ENCODE measurements at regions not wholly inside any gene's neighbourhood (a gene's known extent, or its start where the extent isn't known, plus 50 kb on each side); places are given as distances from the start of the nearest gene placed in this dataset.
"Not testable (repeated sequence)": the region's sequence is repeated elsewhere in the genome, so short reads cannot be mapped to it uniquely, and the experiment has no call there.

DNA sequence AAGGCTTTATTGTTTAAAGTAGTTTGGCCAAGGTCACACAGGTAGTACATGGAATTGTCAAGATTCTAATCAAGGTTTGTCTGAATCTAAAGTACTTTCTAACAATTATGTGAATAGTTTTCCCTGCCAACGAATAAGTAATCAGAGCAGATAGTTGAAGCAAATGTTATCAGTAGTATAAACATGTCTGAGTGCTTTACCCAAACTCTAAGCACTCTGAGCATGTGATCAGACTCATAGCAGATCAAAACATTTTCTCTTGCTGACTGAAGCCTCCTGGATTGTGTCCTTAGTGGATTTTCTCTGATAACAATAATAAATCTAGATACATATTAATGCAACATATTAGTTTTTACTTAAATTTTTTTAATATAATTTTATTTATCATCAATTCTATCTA is 995.0 kb downstream of the EFNA5 start:
- FAIRE-seq = no peak

DNA sequence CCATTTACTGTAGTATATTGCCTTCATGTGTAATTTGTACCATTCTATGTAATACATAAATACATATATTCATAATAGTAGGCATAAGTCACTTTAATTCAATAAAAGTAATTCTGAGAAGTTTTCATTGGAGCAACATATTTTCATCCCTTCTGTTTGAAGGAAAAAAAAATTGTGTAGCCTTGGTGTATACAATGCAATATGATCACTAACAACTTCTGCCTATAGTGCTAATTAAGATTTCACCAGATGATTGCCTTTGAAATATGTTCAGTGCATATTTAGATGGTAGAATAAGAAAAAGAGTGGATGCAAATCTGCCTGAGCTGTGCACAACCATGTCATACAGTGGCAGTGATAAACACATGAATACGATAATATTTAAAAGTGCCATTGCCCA is 996.8 kb downstream of the EFNA5 start:
- no peak for FAIRE-seq

DNA sequence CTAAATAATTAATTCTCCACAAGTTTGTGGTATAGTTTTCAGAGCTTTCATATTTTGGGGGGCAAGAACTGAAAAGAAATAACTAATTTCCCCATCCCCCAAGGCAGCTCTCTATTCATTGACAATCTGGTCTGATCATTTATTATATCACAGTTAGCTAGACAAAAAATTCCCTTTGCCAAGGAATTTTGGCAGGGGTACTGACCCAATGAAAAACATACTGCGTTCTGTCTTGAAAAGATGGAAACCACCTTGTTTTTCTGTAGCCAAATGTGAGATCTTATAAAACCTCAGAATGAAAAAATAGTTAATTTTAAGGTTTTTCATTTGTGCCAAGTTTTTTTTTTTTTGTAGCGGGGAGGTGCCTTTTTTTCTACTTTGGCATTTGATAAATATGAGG is 1008.9 kb downstream of the EFNA5 start:
- FAIRE-seq = no peak

DNA sequence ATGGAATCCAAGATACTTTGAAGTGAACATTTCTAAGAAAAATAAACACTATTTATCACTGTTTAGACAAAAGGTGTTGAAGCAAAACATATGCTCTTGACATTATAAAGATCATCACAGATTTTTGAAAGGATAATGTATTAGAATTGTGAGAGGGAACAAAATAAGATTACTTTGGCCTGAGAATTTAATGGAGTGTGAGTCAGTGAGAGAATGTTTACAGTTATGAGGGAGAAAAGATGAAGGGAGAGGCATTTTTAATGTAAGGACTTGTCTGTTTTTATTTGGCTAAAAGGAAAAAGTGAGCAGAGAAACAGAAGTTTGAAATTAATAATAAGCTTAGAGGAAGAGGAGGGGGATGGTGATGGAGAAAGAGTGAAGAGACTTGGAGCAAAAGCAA is 1010.1 kb downstream of the EFNA5 start:
- no peak for FAIRE-seq

DNA sequence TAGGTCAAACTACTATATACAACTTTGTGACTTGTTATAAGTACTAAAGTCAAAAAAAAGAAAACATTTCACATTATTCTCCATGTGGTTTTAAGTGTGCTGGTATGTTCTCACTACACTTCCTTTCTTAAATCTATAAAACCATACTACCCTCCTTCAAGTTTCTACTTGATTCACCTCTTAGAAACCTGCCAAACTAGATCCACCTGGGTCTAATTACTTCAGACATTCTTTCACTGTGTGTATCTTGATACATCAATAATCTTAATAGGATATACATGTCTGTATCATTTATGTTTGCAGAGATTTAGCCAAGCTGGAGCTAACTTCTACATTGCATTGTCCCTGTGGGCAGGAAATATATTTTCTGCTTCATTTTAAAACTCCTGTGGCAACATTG is 1012.6 kb downstream of the EFNA5 start:
- no peak for FAIRE-seq

DNA sequence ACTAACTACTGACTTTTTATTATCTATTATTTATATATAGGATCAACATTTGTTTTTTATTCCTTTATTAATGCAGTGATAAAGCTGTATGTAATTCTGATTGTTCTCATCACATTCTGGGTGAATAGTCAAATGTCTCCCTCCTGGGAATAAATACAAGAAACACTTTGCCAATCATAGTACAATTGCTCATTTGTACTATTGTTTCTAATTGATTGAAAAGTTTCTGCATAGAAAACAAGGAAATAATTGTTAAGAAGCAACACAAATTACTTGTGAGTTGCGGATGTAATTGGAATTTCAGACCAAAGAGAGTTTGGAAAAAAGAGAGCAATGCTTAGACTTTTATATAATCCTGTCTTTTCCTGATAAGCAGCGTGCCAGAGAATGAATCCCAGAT is 1013.9 kb downstream of the EFNA5 start:
- FAIRE-seq = no peak

DNA sequence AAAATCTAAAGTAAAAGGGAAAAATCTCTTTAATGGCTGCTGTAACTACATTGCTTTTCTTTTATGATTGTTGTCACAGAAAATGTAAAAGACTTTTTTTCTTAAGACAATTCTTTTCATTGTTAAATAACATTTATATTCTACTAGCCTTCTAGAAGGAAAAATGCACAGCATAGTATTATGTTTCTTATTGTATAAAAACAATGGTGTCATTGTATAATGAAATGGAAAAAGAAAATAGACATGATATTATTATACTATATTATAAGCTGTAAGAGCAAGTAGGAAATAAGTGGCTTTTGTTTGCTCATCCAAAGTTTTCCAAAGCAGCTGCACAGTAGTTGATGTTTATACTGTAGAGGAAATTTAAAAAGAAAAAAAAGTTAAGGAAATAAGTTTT is 1021.7 kb downstream of the EFNA5 start:
- FAIRE-seq = peak; percentile 39

DNA sequence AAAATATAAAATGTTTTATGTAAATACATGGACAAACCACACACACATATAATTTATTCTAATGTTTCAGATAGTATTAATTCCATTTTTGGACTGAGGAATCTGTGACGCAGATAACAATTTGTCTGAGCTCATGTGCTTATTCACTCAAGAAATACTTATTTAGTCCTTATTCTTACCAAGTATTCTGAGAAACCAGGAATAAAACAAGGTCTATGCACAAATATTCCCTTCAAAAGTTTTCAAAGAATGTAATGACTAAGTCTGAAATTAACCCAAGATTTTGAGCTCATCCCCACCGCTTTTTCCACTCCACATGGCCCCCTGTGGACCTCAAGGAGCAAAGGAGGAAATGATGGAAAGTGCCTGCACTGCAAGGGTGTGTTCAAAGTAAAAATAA is 1022.3 kb downstream of the EFNA5 start:
- FAIRE-seq = no peak

DNA sequence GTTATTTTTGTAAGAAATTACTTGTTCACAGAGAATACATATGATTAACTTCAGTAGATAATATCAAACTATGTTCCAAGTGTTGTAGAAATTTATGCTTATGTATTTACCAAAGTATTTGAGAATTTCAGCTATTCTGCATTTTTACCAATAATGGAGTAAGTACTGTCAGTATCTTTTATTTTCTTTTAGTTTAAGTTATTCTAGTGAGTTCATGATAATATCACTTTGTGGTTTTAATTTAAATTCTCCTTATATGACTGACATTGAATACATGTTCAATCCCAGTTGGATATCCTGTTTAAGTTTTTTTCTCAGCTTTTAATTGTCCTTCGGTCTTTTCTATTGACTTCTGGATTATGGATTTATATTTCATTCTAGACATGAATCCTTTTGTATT is 1024.6 kb downstream of the EFNA5 start:
- no peak for FAIRE-seq

DNA sequence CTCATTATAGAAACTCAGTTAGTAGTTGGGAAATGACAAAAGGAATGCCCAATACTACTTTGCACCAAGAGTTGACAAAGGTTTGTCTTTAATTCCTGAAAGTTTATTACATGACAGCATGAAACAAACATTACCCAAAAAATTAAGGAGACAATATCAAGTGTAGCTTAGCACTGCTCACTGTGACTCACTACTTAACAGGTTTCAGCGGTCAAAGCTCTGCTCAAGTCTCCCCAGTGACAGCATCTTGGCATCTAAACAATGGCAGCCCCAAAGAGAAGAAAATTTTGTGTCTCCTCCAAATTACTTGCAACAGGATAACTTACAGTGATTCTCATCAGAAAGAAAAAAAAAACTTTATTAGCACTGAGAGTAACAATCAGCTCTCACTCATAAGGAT is 1030.2 kb downstream of the EFNA5 start:
- FAIRE-seq = no peak

DNA sequence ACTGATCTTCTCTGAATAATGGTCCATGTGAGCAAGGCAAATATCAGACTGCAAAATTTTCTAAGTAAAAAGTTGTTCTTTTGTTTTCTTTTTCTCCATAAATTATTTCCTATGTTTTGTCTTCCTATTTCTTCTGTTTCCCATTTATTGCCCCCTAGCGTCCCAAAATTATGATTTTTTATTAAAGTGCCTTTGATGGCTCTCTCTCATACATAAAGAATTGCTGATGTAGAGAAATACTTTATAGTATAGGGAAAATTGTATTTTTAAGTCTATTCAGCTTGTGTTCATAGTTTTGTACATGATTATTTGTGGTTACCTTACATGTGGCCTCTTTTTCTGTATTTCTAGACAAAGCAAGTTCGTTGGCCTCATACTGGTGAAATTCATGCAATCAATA is 1031.2 kb downstream of the EFNA5 start:
- FAIRE-seq = no peak

DNA sequence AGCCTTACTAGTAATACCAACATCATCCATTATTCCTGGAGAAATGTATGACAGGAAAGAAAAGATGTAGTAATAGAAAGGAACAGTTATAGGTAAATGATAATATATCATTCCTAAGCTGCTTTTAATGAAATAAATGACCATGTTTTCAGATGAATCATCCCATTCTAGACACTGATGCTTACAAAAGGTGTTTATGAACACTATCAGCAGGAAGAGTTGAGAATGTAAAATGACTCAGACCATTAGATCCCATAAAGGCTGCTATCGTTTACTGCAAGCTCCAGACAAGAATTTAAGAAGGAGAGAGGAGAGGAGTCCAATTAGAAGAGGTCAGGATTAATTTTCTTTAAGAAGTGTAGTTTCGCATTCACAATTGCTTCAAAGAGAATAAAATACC is 1033.5 kb downstream of the EFNA5 start:
- no peak for FAIRE-seq

DNA sequence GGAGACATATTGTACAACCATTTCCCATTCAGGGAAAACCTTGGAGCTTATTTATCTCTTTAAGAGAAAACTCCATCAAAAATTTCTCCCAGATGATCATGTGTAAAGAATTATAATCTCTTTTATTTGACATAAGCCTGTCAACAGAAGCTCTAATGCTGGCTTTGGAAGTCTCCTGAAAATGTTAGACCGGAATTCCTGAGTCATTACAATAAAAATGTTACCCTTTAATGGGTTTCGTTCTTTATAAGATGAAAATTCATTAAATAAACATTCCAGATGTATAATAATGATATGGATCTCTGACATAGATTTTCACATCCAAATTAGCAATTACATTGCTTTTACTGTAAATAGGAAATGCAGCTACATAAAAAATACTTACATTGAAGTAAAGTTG is 1036.4 kb downstream of the EFNA5 start:
- FAIRE-seq = no peak

DNA sequence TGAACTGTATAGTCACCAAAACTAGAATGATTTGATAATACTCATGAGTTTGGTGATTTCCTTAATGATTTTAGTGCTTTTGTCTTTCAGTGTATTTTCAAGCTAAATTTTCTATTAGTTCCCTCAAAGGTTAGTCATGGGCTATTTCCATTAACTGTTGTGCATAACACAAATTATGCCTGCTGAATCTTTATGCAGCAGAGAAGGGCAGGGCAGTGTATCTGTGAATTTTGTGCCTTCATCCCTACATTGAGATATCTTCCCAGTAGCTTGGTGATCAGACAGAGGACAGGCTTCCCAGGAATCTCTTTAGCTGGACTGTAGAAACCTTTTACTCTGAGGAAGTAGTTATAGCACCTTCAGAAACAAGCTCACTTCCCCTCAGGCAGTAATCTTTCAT is 1036.9 kb downstream of the EFNA5 start:
- FAIRE-seq = no peak

DNA sequence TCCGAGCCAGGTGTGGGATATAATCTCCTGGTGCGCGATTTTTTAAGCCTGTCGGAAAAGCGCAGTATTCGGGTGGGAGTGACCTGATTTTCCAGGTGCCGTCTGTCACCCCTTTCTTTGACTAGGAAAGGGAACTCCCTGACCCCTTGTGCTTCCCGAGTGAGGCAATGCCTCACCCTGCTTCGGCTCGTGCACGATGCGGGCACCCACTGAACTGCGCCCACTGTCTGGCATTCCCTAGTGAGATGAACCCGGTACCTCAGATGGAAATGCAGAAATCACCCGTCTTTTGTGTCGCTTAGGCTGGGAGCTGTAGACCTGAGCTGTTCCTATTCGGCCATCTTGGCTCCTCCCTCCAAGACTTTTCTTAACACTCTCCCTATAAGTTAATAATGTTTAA is 1042.3 kb downstream of the EFNA5 start:
- FAIRE-seq = not testable (repeated sequence)

DNA sequence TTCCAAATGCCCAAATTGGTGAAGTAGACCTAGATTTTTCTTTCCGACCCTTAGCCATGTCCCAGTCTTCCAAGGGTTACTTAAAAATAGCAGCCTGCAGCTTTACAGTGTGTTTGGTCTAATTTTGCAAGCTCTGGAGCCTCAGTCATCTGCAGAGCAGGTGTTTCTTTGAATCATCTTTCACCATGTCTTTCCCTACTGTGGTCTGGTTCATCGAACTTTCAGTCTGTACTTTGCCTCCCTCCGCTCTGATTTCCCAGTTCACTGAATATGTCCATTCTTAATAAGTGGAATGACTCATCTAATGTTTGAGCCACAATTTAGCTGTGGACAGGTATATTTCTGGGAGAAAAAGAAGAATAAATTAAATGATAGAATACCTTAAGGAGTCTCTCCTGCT is 1060.7 kb downstream of the EFNA5 start:
- no peak for FAIRE-seq

DNA sequence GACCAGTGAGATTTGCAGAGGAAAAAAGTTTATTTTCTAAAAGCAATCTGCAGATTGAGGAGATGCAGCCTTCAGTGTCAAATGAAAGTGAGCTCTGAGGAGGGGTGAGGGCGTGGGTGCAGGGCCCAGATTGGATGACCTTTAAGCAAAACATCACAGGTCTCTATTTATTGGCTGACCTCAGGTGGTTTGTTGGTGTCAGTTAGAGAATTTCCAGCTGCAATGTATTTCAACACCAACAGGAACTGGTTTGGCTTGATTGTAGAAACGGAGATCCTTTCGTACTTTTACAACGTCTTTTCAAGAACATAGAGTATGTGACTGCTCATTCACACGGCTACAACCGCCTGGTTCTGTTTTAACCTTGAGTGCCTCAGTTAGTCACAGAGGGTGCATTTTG is 1069.1 kb downstream of the EFNA5 start:
- no peak for FAIRE-seq

DNA sequence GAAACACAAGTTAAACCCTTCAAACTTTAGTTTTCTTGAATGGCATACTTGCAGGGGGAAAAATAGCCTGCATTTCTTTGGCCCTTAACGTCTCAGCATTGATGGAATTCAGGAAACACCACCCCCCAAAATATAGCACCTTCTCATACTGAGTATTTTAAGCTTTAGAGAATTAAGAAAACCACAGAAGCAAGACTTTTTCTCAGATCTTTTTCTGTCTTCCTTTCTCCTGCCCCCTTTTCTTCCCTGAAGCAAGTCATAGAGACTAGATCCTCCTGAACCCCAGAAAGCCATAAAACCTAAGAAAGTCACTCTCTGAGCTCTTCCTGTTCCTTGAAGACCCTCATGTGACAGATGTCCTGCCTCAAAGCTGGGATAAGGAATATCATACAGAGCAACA is 1069.9 kb downstream of the EFNA5 start:
- no peak for FAIRE-seq

DNA sequence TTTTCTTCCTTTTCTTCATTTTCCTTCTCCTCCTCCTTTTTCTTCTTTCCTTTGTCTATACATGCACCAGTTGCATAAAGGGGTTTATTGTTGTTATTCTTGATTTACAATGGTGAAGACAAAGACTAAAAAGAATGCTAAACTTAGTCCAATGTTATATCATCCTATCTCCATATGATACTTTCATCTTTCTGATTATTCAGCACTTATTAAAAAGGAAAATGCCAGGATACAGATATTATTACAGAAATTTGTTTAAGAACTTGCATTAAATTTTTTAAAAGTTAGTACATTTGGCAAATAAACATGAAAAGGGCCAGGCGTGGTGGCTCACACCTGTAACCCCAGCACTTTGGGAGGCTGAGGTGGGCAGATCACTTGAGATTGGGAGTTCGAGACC is 1074.9 kb downstream of the EFNA5 start:
- FAIRE-seq = no peak

DNA sequence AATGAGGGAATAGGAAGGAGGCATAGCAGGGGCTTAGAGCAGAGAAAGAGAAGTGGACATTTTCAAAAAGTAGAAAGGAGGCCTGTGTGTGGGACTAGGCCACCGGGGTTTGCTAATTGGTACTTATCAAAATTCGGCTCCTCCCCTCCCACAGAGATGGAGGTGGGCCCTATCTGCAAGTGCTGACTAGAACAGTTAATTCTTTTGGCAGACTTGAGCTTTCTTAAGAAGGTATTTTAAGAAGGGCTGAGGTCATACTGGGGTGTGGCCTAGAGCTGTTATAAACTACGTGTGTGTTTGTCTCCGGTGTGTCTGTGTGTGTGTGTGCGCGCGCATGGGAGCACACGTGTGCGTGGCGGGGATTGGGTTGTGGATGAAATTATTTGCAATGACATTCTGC is 1086.5 kb downstream of the EFNA5 start:
- FAIRE-seq = no peak

DNA sequence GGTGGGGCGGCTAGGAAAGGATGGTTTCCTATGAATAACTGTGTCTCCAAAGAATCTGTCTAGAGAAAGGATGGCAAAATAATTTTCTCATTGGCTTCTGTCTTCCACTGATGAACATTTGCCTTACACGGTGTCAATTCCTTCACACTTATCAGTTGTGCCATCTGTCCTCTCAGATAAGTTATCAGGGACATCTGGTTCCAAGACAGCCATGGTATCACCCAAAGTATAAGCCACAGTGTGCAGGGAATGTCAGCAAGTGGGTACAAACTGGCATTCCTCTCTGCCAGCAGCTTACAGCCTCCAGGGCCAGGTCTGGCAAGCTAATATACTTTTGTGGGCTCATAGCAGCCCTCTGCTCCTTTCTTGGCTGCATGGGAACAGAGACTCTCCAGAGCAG is 1092.0 kb downstream of the EFNA5 start:
- no peak for FAIRE-seq

DNA sequence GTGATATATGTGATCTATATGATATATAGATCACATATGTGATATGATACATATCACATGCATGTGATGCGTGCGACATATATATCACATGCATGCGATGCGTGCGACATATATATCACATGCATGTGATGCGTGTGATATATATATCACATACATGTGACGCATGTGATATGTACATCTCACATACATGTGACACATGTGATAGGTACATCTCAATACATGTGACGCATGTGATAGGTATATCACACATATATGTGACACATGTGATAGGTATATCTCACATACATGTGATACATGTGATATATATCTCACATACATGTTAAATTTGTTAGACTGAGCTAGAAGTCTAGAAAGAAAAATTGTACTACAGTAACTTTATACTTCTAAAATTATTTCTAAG is 1095.9 kb downstream of the EFNA5 start:
- no peak for FAIRE-seq

DNA sequence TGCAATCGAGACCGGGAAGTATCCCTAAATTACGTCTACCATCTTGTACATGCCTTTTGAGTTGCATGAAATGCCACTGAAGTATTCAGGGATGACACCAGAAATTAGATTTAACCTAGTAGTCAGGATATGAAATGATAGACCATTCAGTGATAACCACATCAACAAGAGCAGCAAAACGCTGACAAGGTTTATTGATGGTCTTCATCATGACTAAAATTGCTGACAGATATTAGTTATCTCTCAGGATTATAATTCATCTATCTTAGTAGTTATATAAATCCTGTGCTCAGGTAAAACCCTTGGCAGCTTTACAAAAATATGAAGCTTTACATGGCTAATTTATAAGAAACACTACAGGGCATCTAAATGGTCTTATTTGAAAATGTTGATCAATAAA is 1104.7 kb downstream of the EFNA5 start:
- FAIRE-seq = no peak

DNA sequence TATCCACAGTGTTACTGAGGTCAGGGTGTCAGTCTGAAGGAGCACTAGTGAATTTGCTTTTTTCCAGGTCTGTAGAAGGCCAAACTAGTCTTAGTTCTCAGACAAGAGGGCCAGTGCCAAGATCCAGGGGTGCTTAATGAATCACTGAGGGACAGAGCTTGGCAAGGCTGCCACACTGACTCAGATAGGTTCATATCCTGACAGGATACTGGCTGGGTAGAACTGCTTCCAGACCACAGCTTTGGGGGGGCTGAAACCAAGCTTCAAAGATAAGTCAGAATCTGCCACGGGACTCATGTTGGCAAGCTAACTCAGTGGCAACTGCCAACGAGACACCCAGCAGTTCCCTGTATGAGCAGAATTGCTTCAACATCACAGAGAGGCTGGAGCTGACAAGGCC is 1125.4 kb downstream of the EFNA5 start:
- no peak for FAIRE-seq

DNA sequence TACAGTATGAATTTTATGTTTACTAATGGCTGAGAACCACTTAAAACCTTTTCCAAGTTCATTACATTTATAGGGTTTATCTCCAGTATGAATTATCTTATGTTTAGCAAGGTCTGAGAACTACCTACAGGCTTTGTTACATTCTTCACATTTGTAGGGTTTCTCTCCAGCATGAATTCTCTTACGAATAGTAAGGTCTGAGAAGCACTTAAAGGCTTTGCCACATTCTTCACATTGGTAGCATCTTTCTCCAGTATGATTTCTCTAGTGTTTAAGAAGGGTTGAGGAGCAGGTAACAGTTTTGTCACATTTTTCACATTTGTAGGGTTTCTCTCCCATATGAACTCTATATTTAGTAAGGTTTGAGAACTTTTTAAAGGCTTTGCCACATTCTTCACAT is 1127.4 kb downstream of the EFNA5 start:
- no peak for FAIRE-seq

DNA sequence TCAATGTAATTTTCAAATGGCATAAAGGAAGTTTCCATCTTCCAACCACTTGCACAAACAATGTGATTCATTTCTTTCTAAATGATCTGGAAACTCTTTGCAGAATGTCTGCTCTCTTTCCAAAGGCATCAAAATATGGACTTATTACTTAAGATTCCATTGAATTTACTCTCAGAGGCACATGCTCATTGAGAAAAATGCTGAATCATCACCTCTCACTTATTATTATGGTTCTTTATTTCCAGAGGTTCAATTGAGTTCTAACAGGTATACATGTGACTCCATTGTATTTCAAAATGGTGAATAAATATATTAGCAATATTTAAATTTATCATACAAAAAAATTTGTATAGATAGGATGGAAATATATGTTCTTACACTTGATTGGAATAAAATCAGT is 1140.6 kb downstream of the EFNA5 start:
- FAIRE-seq = no peak

All from G401.6 (cell line).